K562 (cell line): ENCODE measurements at regions not wholly inside any gene's neighbourhood (a gene's known extent, or its start where the extent isn't known, plus 50 kb on each side); places are given as distances from the start of the nearest gene placed in this dataset.

Experiments used
- ATAC-seq: fragments of 200-7000 bp; cut with Tn5 transposase; 3 replicates; pipeline ENCODE4 v1.9.1; 2020; ENCODE audit warnings: moderate library complexity
- BruUV-seq: library from RNA; stranded (reverse); fragments of 400-500 nt; replicated peaks from 2 replicates; lab custom pipeline; 2021; lab: Mats Ljungman, UMichigan
- CTCF ChIA-PET: fragments of 300-600 bp; formaldehyde crosslinking; extraction: SDS; loops from one replicate; lab custom pipeline; 2021; ENCODE audit warnings: low intra/inter-chr PET ratio; lab: Yijun Ruan, JAX
- POLR2A ChIA-PET: fragments of 300-600, 350-650 bp; sonication (Branson Sonifier 250); formaldehyde crosslinking; extraction: SDS; loops from one replicate; lab custom pipeline; 2021; ENCODE audit warnings: antibody characterized with exemption, inconsistent platforms; lab: Yijun Ruan, JAX
- DNase-seq, 4 experiments: peaks; one replicate each; pipeline versions ENCODE4 v3.0.0 to v3.0.0-alpha.2; 2011 to 2018; ENCODE audit warnings: low spot score in 3 of 4, mixed read lengths in 3 of 4; ENCODE audit errors: extremely low read depth in 1 of 4
- FAIRE-seq: peaks from 2 replicates; lab custom pipeline; 2011; peaks lifted over from hg19 to GRCh38; lab: Jason Lieb, UNC
- H2AFZ ChIP-seq: 2 replicates; pipeline ENCODE4 v1.6.0; 2011; ENCODE audit warnings: low read depth, low read length, control low read depth, inconsistent platforms
- H3K27ac ChIP-seq: fragments of 200-600 bp; 3 replicates; pipeline ENCODE4 v1.8.0; 2011; ENCODE audit warnings: low read depth, mild to moderate bottlenecking, control low read depth, inconsistent platforms, low read length, moderate library complexity, mixed read lengths; ENCODE audit errors: extremely low read depth
- H3K27me3 ChIP-seq, 2 experiments: fragments of 300-600 bp in 1 of 2; 2 replicates in 1 of 2; 3 replicates in 1 of 2; pipeline versions ENCODE4 v1.6.0 to v1.8.0; 2011; ENCODE audit warnings: inconsistent platforms in 2 of 2, low read length in 2 of 2, mild to moderate bottlenecking in 1 of 2, mixed read lengths in 1 of 2, moderate library complexity in 1 of 2; ENCODE audit not compliant: control insufficient read depth in 2 of 2, insufficient read depth in 2 of 2
- H3K36me3 ChIP-seq: fragments of 300-600 bp; 3 replicates; pipeline ENCODE4 v1.8.0; 2011; ENCODE audit warnings: mild to moderate bottlenecking, low read length, inconsistent platforms; ENCODE audit not compliant: control insufficient read depth, insufficient read depth
- H3K4me1 ChIP-seq, 2 experiments: fragments of 200-600 bp in 1 of 2; replicated peaks in 1 of 2; 2 replicates in 1 of 2; 3 replicates in 1 of 2; pipeline versions ENCODE4 v1.5.1 to v1.8.0; 2011; ENCODE audit warnings: inconsistent platforms in 2 of 2, low read length in 2 of 2, mild to moderate bottlenecking in 1 of 2, mixed read lengths in 1 of 2, moderate library complexity in 1 of 2; ENCODE audit not compliant: control insufficient read depth in 2 of 2, insufficient read depth in 2 of 2
- H3K4me2 ChIP-seq: 2 replicates; pipeline ENCODE4 v1.6.1; 2011; ENCODE audit warnings: low read length, control low read depth, inconsistent platforms, mixed read lengths; ENCODE audit not compliant: insufficient read depth
- H3K4me3 ChIP-seq: fragments of 200-600 bp; sonication (generic), shearing (Covaris generic); 2 replicates; pipeline ENCODE4 v1.5.1; 2016; ENCODE audit warnings: control low read depth, inconsistent platforms
- H3K79me2 ChIP-seq: fragments of 200-600 bp; 3 replicates; pipeline ENCODE4 v1.8.0; 2011; ENCODE audit warnings: low read length, inconsistent platforms; ENCODE audit not compliant: control insufficient read depth, insufficient read depth
- H3K9ac ChIP-seq, 2 experiments: 2 replicates each; pipeline versions ENCODE4 v1.6.0 to v1.6.1; 2011; ENCODE audit warnings: low read depth in 2 of 2, low read length in 2 of 2, control low read depth in 1 of 2, inconsistent platforms in 1 of 2, mild to moderate bottlenecking in 1 of 2, mixed read lengths in 1 of 2; ENCODE audit not compliant: insufficient read depth in 1 of 2
- H3K9me1 ChIP-seq: one replicate; pipeline ENCODE4 v1.6.0; 2011; ENCODE audit warnings: inconsistent platforms, mild to moderate bottlenecking, low read length, moderate library complexity; ENCODE audit not compliant: control insufficient read depth, insufficient read depth
- H3K9me3 ChIP-seq: replicated peaks from 2 replicates; pipeline ENCODE4 v1.5.1; 2011; ENCODE audit warnings: low read depth, low read length, inconsistent platforms; ENCODE audit not compliant: control insufficient read depth, insufficient read depth
- H4K20me1 ChIP-seq: replicated peaks from 2 replicates; pipeline ENCODE4 v1.6.1; 2011; ENCODE audit warnings: low read length, inconsistent platforms, mixed read lengths; ENCODE audit not compliant: control insufficient read depth, insufficient read depth
- HDAC1 ChIP-seq, 2 experiments: fragments of 450-650 bp; IDR thresholded peaks; 2 replicates each; pipeline ENCODE4 v1.6.1; 2016 to 2017; ENCODE audit warnings: inconsistent platforms in 1 of 2, mild to moderate bottlenecking in 1 of 2, moderate library complexity in 1 of 2
- KAT2B ChIP-seq: IDR thresholded peaks from one replicate; pipeline ENCODE4 v1.6.1; 2012; ENCODE audit warnings: low read depth, mild to moderate bottlenecking, control low read depth, inconsistent platforms, low read length, moderate library complexity
- POLR2AphosphoS2 ChIP-seq: IDR thresholded peaks from 2 replicates; pipeline ENCODE4 v1.6.1; 2012; ENCODE audit warnings: low read length, improper control_type of control experiment
- POLR2G ChIP-seq: fragments of 200-400 bp; formaldehyde crosslinking; IDR thresholded peaks from 2 replicates; pipeline ENCODE4 v1.6.1; 2017; ENCODE audit warnings: low read depth, mild to moderate bottlenecking, antibody characterized with exemption, low read length, moderate library complexity
- SMAD4 ChIP-seq: fragments of 250-450 bp; sonication (Bioruptor Pico); conservative IDR thresholded peaks from 2 replicates; pipeline ENCODE4 v1.8.0; 2021; ENCODE audit warnings: inconsistent platforms, mild to moderate bottlenecking, moderate library complexity
- SMARCA4 ChIP-seq: fragments of 450-650 bp; IDR thresholded peaks from 2 replicates; pipeline ENCODE4 v1.6.1; 2016
- SMARCE1 ChIP-seq: fragments of 450-650 bp; IDR thresholded peaks from 2 replicates; pipeline ENCODE4 v1.7.1; 2016; ENCODE audit warnings: mild to moderate bottlenecking
- TAL1 ChIP-seq: fragments of 450-650 bp; IDR thresholded peaks from 2 replicates; pipeline ENCODE4 v1.6.1; 2016; ENCODE audit warnings: mild to moderate bottlenecking
- TBP ChIP-seq: optimal IDR thresholded peaks from 2 replicates; pipeline ENCODE3; 2011; ENCODE audit warnings: low read depth, low read length, improper control_type of control experiment
- ZNF184 ChIP-seq: sonication (generic); formaldehyde crosslinking; IDR thresholded peaks from 2 replicates; pipeline ENCODE4 v1.5.0; 2020; ENCODE audit warnings: missing genetic modification reagents
- ZNF217 ChIP-seq: sonication (generic); formaldehyde crosslinking; IDR thresholded peaks from 2 replicates; pipeline ENCODE4 v1.8.0; 2022; ENCODE audit warnings: mild to moderate bottlenecking, missing genetic modification reagents
- WGBS: fragments of 100-300 bp; shearing (Covaris generic); methylation state at CpG from one replicate; pipeline ENCODE4 v1.1.6; 2016; ENCODE audit warnings: low coverage, mixed read lengths; ENCODE audit not compliant: insufficient coverage; ENCODE audit errors: missing lambda C conversion rate; 5-methylcytosine and 5-hydroxymethylcytosine counted together
- in situ Hi-C: fragments of 300-500 bp; cut with MboI; formaldehyde crosslinking; loops from 4 replicates; pipeline ENCODE4 v1.15.0; 2018; ENCODE audit warnings: inconsistent platforms, mixed read lengths
- intact Hi-C: fragments of 100-400 bp; cut with micrococcal nuclease; formaldehyde crosslinking; loops from 2 replicates; pipeline ENCODE4 v1.14.2; 2022

GRCh38 chr10:7480742-7481367, 70.0 kb upstream of the SFMBT2 start:
- H3K36me3 ChIP-seq = no peaks in the 10 kb centered on the region
- TF ChIP-seq POLR2AphosphoS2 (no peak), ZNF217 (CRISPR knock-in tag) (no peak), SMARCE1 (no peak), SMAD4 (CRISPR knock-in tag) (no peak), ZNF184 (no peak), SMARCA4 (no peak), POLR2G (no peak), KAT2B (no peak), TAL1 (no peak), TBP (no peak), HDAC1 (IDR thresholded peaks at IDR 0.05) (no peak)
- TF ChIP-seq, all 486 proteins: peak for 0
- no peak for FAIRE-seq
- in situ Hi-C loops = no loop called here
- ChIA-PET CTCF (no interaction called here), POLR2A (no interaction called here)
- WGBS = under 1% methylated on average over 8 of the region's 8 CpGs
- H3K4me2 ChIP-seq = no peak overlapping the region
- H3K79me2 ChIP-seq = no peaks in the 10 kb centered on the region
- H3K9me3 ChIP-seq = no peaks in the 10 kb centered on the region
- intact Hi-C loops = no loop called here
- BruUV-seq = no TSS peak
- H4K20me1 ChIP-seq = no peaks in the 10 kb centered on the region; the same call in 1 of the 2 replicates
- no peak overlapping the region for H3K27ac ChIP-seq
- no peak overlapping the region for H3K9ac ChIP-seq
- H3K9me1 ChIP-seq = no peaks in the 10 kb centered on the region
- H2AFZ ChIP-seq = no peak overlapping the region
- no peak overlapping the region for H3K4me3 ChIP-seq
- ATAC-seq = no peak
- no peaks in the 10 kb centered on the region for H3K4me1 ChIP-seq
- DNase-seq = no peak
- peaks cover 26 to 40% of the 10 kb centered on the region in 2 experiments for H3K27me3 ChIP-seq
